Activated T-cell treated with anti-CD3 and anti-CD28 coated beads for 24 hours (primary cell): ENCODE measurements at regions not wholly inside any gene's neighbourhood (a gene's known extent, or its start where the extent isn't known, plus 50 kb on each side); places are given as distances from the start of the nearest gene placed in this dataset.
"Not testable (repeated sequence)": the region's sequence is repeated elsewhere in the genome, so short reads cannot be mapped to it uniquely, and the experiment has no call there.

ENCODE experiments used
- DNase-seq: peaks from one replicate; pipeline ENCODE4 v3.0.0-alpha.2; 2020; ENCODE audit warnings: low read depth

DNA sequence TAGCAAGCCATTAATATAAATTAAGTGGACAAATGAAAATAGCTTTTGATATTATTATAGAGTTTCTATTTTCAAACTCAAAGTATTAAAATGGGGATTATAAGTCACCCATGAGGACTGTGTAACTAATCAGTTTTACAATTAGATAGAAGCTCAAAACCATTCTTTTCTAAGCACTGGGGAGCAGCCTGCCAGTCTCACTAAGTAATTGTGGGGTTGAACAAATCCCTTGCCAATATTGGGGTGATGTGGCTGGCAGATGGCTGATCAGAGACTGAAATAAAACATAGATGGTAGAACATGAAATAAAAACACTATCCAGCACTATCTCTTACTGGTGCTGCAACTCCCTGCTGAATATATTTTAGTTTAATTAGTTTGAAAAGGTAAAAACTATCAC is 353.2 kb downstream of the FLRT2 start:
- no peak for DNase-seq

DNA sequence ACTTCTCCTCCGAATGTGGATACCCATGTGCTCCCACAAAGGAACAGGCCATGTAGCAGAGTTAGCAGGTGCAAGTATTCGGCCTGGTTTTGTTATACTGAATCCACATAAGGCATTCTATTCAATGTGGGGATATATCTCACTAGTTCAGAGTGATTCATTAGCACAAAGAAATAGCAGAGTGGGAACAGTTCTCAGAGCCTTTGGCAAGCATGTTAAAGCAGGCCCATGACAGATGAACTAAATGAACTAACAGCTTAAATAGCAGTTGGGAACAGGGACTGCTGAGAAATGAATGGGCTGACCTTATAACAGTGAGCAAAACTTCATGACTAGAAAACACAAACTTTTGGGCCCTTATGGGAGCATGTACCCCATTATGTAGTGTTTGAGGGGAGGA is 352.0 kb downstream of the FLRT2 start:
- DNase-seq: no peak

DNA sequence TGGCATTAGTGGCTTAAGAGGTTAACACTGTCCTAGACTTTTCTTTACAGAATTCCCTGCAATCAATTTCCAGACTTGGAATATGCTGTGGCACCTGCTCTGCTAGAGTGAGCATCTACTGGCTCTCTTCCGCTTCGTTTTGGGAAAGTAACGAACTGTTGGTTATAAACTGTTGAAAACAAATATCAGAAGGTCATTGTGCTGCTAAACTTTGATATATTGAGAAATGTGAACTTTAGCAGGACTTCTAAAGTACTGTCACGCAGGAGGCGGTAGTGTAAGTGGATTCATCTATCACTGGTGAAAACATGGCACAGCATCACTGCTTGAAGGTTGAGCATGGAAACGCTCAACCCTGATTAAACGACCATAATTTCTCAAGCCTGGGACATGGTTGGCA is 348.9 kb downstream of the FLRT2 start:
- no peak for DNase-seq

DNA sequence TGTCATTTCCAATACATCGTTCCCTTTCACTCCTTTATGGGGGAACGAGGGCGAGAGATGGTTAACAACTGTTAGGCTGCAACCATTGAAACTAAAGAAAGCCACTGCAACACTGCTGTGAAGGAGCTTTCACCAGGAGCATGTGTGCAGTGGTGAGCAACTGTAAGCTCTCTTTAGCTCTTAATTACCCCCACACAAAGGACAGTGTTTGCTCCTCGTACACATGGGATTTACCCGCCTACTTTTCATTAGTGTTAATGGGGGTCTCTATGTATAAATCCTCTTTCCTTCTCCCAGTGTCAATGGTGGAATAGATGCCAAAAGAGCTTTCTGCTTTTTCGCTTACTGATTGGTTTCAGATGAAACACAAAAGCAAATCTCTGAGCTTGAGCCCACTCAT is 343.1 kb downstream of the FLRT2 start:
- no peak for DNase-seq

DNA sequence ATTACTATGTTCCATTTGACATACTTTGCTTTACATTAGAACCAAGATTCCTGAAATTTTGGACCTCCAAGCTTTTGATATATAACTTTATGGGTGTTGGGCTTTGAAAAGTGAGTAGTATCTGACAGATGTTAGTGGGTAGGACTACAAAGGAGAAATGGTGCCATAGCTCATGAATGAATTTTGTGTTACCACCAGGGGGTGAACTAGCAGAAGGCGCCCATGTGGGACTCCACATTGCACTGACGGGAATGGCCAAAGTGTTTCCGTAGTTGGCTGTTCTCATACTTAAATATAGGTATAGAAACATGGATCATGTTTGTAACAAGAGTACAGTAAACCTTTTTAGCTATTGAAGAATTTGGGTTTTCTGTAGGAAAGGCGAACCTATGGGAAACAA is 337.5 kb downstream of the FLRT2 start:
- DNase-seq: no peak

DNA sequence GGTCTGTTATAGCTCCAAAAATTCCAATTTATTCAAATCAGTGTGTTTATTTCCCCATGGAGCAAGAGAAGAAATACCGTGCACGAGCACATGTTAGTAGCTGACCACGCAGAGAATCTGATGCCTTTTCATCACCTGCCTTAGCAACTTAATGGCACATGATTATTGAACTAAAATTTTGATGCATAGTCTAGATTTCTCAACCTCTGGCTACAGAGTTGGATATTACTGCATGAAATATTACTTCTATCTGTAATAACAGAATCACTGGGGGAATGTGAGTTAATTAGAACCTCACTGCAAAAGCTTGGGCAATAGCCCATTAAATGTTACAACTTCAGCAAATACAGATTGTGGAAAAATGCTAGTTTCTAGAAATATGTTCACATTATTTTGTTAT is 335.8 kb downstream of the FLRT2 start:
- no peak for DNase-seq

DNA sequence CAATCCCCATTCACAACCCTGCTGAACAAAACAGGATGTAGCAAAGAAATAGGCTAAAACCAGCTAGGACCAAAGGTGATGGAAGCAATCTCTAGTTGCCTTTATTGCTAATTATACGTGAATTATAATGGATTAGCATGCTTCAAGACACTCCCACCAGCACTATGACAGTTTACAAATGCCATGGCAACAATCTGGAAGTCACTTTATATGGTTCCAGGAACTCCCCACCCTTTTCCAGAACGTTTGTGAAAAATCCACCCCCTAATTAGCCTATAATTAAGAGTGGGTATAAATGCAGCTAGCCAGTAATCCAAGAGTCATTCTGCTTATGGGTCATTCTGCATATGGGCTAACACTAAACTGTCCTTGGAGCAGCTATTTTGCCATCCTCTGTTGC is 328.7 kb downstream of the FLRT2 start:
- no peak for DNase-seq

DNA sequence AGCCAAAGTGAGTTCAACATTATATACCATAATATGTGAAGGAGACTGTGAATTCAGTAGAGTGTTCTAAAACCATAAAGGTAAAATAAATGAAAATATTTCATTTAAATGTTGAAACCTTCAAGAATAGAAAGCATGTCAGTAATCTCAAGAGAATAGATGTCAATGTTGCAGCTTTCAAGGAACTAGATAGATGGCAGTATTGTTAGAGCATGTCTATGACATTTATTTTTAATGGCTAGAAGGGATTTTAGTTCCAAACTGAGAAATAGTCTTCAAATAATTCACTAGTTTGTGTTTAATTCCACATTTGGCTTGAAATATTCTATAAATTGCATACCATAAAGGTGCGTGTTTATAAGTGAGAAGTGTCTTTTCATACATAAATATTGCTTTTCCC is 326.5 kb downstream of the FLRT2 start:
- DNase-seq: no peak

DNA sequence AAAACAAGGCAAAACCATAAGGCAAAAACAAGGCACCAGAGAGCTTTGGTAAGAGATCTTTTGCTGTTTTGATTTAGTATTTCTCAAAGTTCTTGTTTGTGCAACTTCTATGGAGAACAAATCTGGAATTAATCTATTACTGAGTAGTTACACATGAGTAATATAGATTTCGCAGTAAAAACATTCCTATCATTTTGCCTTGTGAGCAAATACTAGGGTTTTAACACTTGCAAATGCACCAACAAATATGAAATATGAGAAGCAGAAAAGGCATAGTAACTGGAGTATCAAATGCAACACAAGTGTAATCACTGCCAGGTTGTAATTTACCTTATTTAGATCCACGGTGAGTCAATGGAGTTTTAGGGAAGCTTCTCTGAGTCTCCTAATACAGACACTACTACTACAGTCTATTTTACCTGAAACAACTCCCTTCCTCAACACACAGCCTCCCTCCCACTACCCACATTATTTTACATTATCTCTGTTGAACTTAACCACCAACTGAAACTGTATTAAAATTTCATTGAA is 324.1 kb downstream of the FLRT2 start:
- no peak for DNase-seq

DNA sequence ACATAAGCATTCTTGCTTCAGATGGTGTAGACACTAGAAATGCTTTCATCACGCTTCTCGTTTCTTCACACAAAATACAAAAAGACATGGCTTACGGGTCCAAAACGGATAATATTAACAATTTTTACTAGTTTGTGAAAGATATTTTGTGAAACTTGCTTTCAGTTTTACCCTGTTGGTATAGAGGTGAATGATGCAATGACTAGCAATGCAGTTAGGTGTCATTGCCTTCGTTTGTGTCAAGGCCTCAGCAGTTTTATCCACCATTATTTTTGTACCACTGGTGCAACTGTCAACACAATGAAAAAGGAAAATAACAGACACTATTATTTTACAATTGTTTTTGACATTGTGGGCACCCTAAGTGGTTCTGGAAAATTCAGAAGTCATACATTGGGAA is 323.0 kb downstream of the FLRT2 start:
- DNase-seq: no peak

DNA sequence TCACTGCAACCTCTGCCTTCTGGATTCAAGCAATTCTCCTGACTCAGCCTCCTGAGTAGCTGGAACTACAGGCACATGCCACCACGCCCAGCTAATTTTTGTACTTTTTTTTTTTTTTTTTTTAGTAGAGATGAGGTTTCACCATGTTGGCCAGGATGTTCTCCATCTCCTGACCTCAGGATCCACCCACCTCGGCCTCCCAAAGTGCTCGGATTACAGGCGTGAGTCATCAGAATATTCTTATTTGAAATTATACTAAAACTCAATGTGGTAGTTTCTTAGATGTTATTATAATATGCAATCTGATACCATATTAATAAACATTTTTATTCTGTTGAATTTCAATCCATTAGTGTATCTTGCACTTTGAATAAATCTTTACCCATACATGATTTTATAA is 322.2 kb downstream of the FLRT2 start:
- DNase-seq: not testable (repeated sequence)

DNA sequence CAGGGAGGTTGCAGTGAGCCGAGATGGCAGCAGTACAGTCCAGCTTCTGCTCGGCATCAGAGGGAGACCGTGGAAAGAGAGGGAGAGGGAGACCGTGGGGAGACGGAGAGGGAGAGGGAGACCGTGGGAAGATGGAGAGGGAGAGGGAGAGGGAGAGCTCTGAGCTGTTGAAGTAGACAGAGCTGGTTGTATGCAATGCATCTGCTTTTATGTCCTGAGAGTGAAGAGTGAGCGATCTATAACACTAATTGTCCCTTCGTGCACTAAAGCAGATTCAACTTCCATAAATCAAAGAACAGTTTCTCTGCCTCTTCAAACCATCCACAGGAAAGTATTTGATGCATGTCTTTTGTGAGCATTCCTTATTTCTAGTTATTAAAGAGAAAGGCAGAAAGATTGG is 300.6 kb downstream of the FLRT2 start:
- DNase-seq: not testable (repeated sequence)

DNA sequence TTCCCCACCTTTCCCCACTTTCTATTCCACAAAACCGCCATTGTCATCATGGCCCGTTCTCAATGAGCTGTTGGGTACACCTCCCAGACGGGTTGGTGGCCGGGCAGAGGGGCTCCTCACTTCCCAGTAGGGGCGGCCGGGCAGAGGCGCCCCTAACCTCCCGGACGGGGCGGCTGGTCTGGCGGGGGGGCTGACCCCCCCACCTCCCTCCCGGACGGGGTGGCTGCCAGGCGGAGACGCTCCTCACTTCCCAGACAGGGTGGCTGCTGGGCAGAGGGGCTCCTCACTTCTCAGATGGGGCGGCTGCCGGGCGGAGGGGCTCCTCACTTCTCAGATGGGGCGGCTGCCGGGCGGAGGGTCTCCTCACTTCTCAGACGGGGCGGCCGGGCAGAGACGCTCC is 299.7 kb downstream of the FLRT2 start:
- DNase-seq: not testable (repeated sequence)

DNA sequence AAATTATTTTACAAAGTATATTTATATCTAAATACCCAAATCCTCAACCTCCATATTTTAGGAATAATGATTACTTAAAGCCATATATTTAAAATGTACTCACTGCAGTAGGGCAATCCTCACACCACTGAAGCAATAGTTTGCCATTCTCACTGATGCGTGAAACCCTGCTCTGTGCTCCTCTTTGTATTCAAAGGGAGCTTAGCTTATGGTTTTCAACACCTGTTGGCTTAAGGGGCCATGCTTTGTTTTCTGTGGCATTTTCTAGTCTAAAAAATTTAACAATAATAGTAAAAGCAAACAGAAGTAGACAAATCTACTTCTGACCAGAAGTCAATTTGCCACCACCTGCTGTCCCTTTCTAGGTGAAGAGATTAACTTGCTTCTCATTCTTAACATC is 294.6 kb downstream of the FLRT2 start:
- DNase-seq: no peak

DNA sequence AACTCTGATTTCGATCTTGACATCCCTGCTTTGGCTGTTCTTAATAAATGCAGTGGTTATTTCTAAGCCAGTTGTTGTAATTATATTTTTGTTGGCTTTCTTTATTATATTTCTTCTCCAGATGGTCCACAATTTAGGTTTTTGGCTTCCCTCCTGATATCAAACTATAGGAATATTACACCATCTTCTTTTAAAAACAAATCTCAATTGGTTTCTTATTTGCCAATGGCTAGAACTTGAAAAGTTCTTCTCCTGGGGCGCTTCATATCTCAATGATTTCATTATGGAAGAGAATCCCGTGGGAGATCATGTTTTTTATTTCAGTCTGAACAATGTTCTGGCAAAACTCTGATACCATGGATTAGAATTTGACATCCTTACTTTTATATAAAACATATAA is 292.3 kb downstream of the FLRT2 start:
- DNase-seq: no peak

DNA sequence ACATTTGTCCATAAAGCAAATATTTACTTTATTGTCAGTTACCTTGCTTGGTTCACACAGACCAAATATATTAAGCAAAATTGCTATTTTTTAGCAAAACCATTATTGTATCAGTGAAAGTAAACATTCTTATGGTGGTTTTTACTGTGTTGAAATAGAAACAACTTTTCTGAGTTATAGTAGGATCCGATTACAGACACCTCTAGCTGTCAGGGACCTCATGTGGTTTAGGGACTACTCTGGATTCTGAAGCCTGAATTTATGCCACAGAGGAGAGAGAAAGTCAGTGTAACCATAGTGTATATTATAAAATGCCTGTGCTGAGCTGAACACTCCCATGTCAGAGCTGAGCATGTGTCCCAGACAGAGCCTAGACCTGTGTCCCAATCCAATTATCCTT is 287.5 kb downstream of the FLRT2 start:
- no peak for DNase-seq

DNA sequence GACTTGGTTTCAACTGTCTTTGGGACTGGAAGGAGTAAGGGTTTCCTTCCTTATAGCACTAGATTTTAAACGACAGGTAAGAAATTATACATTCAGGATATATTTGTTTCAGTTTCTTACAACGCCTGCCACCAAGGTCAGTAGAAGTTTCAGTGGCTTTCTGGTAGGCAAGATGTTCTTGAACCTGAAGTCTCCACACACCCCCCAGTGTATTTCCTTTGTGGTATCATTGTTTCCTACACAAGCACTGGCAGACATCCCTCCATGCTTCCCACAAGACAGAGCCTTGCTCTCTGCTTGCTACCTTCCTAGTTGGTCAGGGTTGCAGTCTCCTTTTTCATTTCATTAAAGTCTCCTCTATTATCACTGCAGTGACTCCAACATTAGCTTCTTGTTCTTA is 283.1 kb downstream of the FLRT2 start:
- DNase-seq: no peak

DNA sequence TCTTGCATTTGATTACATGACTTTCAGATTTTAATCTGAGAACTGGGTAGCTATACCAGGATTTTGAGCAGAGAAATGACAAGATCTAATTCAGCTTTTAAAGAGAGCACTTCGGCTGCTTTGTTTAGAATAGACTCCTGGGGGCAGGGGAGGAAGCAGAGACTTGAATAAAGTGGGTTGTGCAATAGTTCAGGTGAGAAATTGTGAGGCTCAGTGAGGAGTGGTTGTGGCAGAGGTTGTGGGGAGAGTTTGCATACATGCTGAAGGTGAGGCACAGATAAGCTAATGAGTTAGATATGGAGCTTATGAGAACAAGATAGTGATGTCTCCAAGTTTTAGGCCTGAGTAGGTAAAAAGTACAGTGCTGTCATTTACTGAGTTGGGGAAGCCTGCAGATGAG is 281.4 kb downstream of the FLRT2 start:
- no peak for DNase-seq

DNA sequence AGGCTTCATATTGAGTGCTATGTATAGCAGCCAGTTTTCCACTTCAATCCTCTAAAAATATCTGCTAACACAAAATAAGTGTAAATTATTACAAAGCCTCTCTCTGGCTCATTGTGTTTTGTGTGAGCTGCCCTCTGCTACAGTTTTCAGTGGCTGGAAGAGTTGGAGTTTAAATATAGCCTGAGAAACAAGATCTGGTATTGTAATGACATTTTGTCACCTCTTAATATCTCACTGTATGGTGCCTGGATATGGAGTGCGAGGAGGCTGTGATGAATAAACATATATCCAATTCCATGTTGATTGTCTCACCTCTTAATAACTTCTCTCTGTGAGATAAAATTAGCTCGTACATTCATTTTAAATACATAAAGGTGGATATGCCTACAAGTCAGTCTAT is 269.7 kb downstream of the FLRT2 start:
- DNase-seq: no peak

DNA sequence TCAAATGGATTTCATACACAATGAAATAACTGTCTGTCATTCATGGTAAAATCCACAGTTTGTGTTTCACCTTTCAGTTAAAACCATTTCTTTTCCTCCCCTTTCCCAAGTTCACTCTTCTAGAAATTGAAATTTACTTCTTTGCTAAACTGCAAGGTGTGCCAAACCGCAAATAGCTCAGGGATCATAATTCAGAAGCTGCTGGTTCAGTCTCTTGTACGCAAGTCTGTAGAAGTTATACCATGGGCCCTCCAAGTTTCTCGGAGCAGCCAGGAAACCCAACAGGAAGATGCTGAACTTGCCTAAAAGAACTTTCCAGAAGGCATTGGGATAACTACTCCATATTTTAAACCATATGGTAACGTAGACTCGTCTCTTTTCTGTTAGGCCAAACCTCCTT is 268.9 kb downstream of the FLRT2 start:
- DNase-seq: no peak

DNA sequence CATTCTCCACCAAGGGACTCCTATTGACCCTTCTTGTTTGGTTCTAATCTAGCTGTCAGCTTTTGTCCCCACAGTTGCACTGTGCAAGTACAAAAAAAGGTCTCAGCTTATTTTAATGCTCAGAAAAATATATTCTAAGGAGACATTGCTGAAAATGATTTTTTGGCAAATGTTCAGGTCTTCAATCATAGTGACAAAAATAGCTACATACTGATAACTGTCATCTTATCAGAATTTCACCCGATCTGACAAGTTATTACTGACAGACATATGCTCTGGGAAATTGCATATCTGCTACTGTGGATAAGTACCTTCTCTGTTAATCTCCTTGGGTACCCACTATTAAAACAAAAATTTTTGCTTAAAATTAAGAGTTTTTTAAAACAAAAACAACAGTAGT is 263.6 kb downstream of the FLRT2 start:
- DNase-seq: no peak

DNA sequence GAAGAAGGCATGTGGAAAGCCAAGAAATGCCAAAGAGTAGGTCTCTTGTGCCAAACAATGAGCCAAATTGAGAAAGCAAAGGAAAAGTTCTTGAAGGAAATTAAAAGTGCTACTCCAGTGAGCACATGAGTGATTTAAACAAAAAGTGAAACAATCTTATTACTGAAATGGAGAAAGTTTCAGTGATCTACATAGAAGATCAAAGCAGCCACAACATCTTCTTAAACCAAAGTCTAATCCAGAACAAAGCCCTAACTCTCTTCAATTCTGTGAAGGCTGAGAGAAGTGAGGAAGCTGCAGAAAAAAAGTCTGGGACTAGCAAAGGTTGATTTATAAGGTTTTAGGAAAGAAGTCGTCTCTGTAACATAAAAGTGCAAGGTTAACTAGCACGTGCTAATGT is 259.6 kb downstream of the FLRT2 start:
- DNase-seq: no peak

DNA sequence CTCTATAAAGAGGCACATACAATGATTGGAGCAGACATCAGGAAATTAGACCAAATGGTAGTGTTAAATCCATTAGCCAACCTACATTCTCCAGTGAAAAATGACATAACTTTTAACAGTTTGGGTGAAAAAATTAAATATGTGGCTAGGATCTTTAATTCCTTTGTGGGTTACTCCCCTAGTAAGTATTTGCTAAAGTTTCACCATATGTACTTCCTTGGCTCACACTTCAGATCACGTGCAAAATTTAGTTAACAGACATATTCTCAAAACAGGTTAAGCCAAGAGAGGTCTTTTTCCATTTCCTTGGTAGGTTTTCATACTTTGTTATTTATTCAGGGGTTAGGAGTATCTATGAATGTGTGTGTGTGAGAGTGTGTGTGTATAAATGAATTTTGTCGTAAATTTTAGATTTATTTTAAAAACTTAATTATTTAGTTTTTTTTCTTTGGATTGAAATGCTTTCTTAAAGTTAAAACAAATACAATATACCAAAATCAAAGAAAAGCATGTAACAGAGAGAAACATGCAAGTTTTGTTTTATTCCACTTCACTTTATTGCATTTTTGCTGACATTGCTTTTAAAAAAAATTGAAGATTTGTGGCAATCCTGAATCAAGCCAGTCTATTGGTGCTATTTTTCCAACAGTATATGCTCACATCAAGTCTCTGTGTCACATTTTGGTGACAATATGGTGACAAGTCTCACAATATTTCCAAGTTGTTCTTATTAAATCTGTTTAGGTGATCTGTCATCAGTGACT is 258.7 kb downstream of the FLRT2 start:
- no peak for DNase-seq

DNA sequence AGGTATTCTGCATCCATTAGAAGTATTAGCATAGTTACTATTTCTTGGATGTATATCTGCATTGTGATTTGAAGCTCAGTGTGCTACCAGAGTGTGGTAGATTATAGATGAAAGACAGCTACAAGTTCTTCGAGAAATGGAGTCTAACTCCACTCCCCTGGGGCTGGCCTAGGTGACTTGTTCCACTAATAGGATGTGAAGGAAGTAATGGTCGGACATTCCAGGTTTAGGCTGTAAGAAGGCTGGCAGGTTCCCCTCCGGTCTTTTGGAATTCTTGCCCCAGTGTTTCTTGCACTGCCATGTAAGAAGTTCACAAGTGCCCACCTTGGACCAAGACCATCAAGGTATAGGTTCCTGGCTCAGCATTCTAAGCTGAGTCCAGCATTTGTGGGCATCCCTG is 236.4 kb downstream of the FLRT2 start:
- DNase-seq: no peak
